Skin epidermis (tissue), 12 donors: ENCODE measurements at regions not wholly inside any gene's neighbourhood (a gene's known extent, or its start where the extent isn't known, plus 50 kb on each side); places are given as distances from the start of the nearest gene placed in this dataset.
"Not testable (repeated sequence)": the region's sequence is repeated elsewhere in the genome, so short reads cannot be mapped to it uniquely, and the experiment has no call there.

ENCODE experiments used
- H3K27ac ChIP-seq, 21 experiments: fragments of 200-600 bp; sonication (generic) in 11 of 21; one replicate each; pipeline ENCODE4 v1.5.0; 2020; ENCODE audit warnings: mild to moderate bottlenecking in 3 of 21, inconsistent platforms in 2 of 21, moderate library complexity in 2 of 21
- H3K4me3 ChIP-seq, 7 experiments: fragments of 200-600 bp; sonication (generic) in 2 of 7; one replicate each; pipeline ENCODE4 v1.5.0; 2020; ENCODE audit warnings: inconsistent platforms in 2 of 7, mild to moderate bottlenecking in 2 of 7, moderate library complexity in 1 of 7

- Histone ChIP-seq H3K4me3 (no peak overlapping the region), H3K27ac (no peak overlapping the region)
These were observed 365.3 kb upstream of the PKN2 start for GRCh38 chr1:88318740-88319139.

GRCh38 chr1:88320291-88320690, 363.8 kb upstream of the PKN2 start:
- H3K4me3 ChIP-seq, result no peak overlapping the region
- H3K27ac ChIP-seq, result no peak overlapping the region

- H3K4me3 ChIP-seq, result no peak overlapping the region
- no peak overlapping the region for H3K27ac ChIP-seq
These were observed 362.4 kb upstream of the PKN2 start for GRCh38 chr1:88321706-88322105.

- no peak overlapping the region for H3K27ac ChIP-seq
- H3K4me3 ChIP-seq, result no peak overlapping the region
These were observed 359.2 kb upstream of the PKN2 start for GRCh38 chr1:88324899-88325298.

GRCh38 chr1:88327391-88328267, 356.4 kb upstream of the PKN2 start:
- Histone ChIP-seq H3K27ac (peak overlapping the region in 6 of 21 experiments; percentile 8 to 76 (median 41)), H3K4me3 (no peak overlapping the region)

GRCh38 chr1:88330201-88330600, 353.9 kb upstream of the PKN2 start:
- H3K4me3 ChIP-seq, result no peak overlapping the region
- H3K27ac ChIP-seq, result no peak overlapping the region

GRCh38 chr1:88333086-88333695, 350.9 kb upstream of the PKN2 start:
- Histone ChIP-seq H3K4me3 (no peak overlapping the region), H3K27ac (no peak overlapping the region)

GRCh38 chr1:88341447-88341846, 342.6 kb upstream of the PKN2 start:
- no peak overlapping the region for H3K27ac ChIP-seq

GRCh38 chr1:88342081-88342480, 342.0 kb upstream of the PKN2 start:
- H3K4me3 ChIP-seq, result peak overlapping the region in 2 of 7 experiments; percentile 9 to 21
- H3K27ac ChIP-seq, result not testable (repeated sequence)

More at GRCh38 chr1:88341447-88341846, 342.6 kb upstream of the PKN2 start:
- H3K4me3 ChIP-seq, result peak overlapping the region in 2 of 7 experiments; percentile 9 to 21

- Histone ChIP-seq H3K27ac (no peak overlapping the region), H3K4me3 (no peak overlapping the region)
These were observed 333.4 kb upstream of the PKN2 start for GRCh38 chr1:88350648-88351047.

- Histone ChIP-seq H3K4me3 (no peak overlapping the region), H3K27ac (no peak overlapping the region)
These were observed 332.1 kb upstream of the PKN2 start for GRCh38 chr1:88351960-88352359.

- no peak overlapping the region for H3K27ac ChIP-seq
- no peak overlapping the region for H3K4me3 ChIP-seq
These were observed 329.8 kb upstream of the PKN2 start for GRCh38 chr1:88354256-88354655.

GRCh38 chr1:88357729-88358128, 326.3 kb upstream of the PKN2 start:
- no peak overlapping the region for H3K27ac ChIP-seq

GRCh38 chr1:88371436-88372023, 312.5 kb upstream of the PKN2 start:
- Histone ChIP-seq H3K4me3 (no peak overlapping the region), H3K27ac (no peak overlapping the region)

More at GRCh38 chr1:88357729-88358128, 326.3 kb upstream of the PKN2 start:
- H3K4me3 ChIP-seq, result no peak overlapping the region

GRCh38 chr1:88375977-88376376, 308.1 kb upstream of the PKN2 start:
- Histone ChIP-seq H3K4me3 (no peak overlapping the region), H3K27ac (no peak overlapping the region)

GRCh38 chr1:88376421-88376820, 307.7 kb upstream of the PKN2 start:
- Histone ChIP-seq H3K27ac (no peak overlapping the region), H3K4me3 (no peak overlapping the region)

GRCh38 chr1:88378560-88378959, 305.5 kb upstream of the PKN2 start:
- Histone ChIP-seq H3K4me3 (no peak overlapping the region), H3K27ac (no peak overlapping the region)

GRCh38 chr1:88394958-88395357, 289.1 kb upstream of the PKN2 start:
- H3K27ac ChIP-seq, result no peak overlapping the region
- no peak overlapping the region for H3K4me3 ChIP-seq

- no peak overlapping the region for H3K4me3 ChIP-seq
- no peak overlapping the region for H3K27ac ChIP-seq
These were observed 285.7 kb upstream of the PKN2 start for GRCh38 chr1:88398338-88398737.

GRCh38 chr1:88399690-88400089, 284.4 kb upstream of the PKN2 start:
- Histone ChIP-seq H3K4me3 (no peak overlapping the region), H3K27ac (no peak overlapping the region)

GRCh38 chr1:88401313-88401712, 282.8 kb upstream of the PKN2 start:
- Histone ChIP-seq H3K27ac (no peak overlapping the region), H3K4me3 (no peak overlapping the region)
